H9 (cell line): ENCODE measurements at regions not wholly inside any gene's neighbourhood (a gene's known extent, or its start where the extent isn't known, plus 50 kb on each side); places are given as distances from the start of the nearest gene placed in this dataset.

ENCODE experiments used
- DNase-seq: peaks from one replicate; pipeline ENCODE4 v3.0.0-alpha.2; 2017
- H2AFZ ChIP-seq: one replicate; pipeline ENCODE4 v1.6.1; 2013; ENCODE audit warnings: mild to moderate bottlenecking, low read length, control low read depth, moderate library complexity
- H2AK5ac ChIP-seq: 2 replicates; pipeline ENCODE4 v1.6.1; 2013; ENCODE audit warnings: low read length, control low read depth, mixed read lengths; ENCODE audit not compliant: insufficient read length
- H2BK120ac ChIP-seq: one replicate; pipeline ENCODE4 v1.6.1; 2013; ENCODE audit warnings: low read depth, mild to moderate bottlenecking, low read length, control low read depth, inconsistent platforms; ENCODE audit not compliant: poor library complexity, severe bottlenecking
- H2BK12ac ChIP-seq: 2 replicates; pipeline ENCODE4 v1.6.1; 2013; ENCODE audit warnings: low read length, control low read depth, mixed read lengths, low read depth; ENCODE audit not compliant: insufficient read length
- H2BK15ac ChIP-seq: 2 replicates; pipeline ENCODE4 v1.6.1; 2013; ENCODE audit warnings: low read depth, low read length, control low read depth
- H2BK20ac ChIP-seq: one replicate; pipeline ENCODE4 v1.6.1; 2013; ENCODE audit warnings: low read depth, mild to moderate bottlenecking, low read length, control low read depth, inconsistent platforms; ENCODE audit not compliant: poor library complexity, severe bottlenecking
- H2BK5ac ChIP-seq: 2 replicates; pipeline ENCODE4 v1.6.1; 2013; ENCODE audit warnings: low read length, control low read depth, mixed read lengths; ENCODE audit not compliant: insufficient read length
- H3K14ac ChIP-seq: 2 replicates; pipeline ENCODE4 v1.6.1; 2013; ENCODE audit warnings: low read length, control low read depth; ENCODE audit not compliant: insufficient read depth
- H3K18ac ChIP-seq: 2 replicates; pipeline ENCODE4 v1.6.1; 2013; ENCODE audit warnings: low read depth, mild to moderate bottlenecking, mixed read lengths, low read length, control low read depth; ENCODE audit not compliant: insufficient read length
- H3K23ac ChIP-seq: 2 replicates; pipeline ENCODE4 v1.6.1; 2013; ENCODE audit warnings: low read length, control low read depth, mixed read lengths, low read depth; ENCODE audit not compliant: insufficient read length
- H3K23me2 ChIP-seq: 2 replicates; pipeline ENCODE4 v1.6.1; 2013; ENCODE audit warnings: low read depth, mild to moderate bottlenecking, mixed read lengths, low read length, control low read depth; ENCODE audit not compliant: insufficient read length, poor library complexity, severe bottlenecking
- H3K27ac ChIP-seq: 2 replicates; pipeline ENCODE4 v1.5.1; 2013; ENCODE audit warnings: low read length, control low read depth, mixed read lengths, low read depth; ENCODE audit not compliant: insufficient read length
- H3K27me3 ChIP-seq: 2 replicates; pipeline ENCODE4 v1.6.1; 2013; ENCODE audit warnings: low read length, control low read depth, inconsistent platforms; ENCODE audit not compliant: insufficient read depth
- H3K4ac ChIP-seq: 2 replicates; pipeline ENCODE4 v1.6.1; 2013; ENCODE audit warnings: low read depth, mild to moderate bottlenecking, control low read depth, inconsistent platforms, low read length, moderate library complexity
- H3K4me1 ChIP-seq: 2 replicates; pipeline ENCODE4 v1.6.1; 2013; ENCODE audit warnings: low read length, control low read depth, inconsistent platforms; ENCODE audit not compliant: insufficient read depth
- H3K4me2 ChIP-seq: 2 replicates; pipeline ENCODE4 v1.6.1; 2013; ENCODE audit warnings: low read length, control low read depth, mixed read lengths; ENCODE audit not compliant: insufficient read length, insufficient read depth
- H3K56ac ChIP-seq: 2 replicates; pipeline ENCODE4 v1.6.1; 2013; ENCODE audit warnings: low read depth, mild to moderate bottlenecking, mixed read lengths, low read length, control low read depth; ENCODE audit not compliant: insufficient read length
- H3K79me1 ChIP-seq: 2 replicates; pipeline ENCODE4 v1.6.1; 2013; ENCODE audit warnings: low read depth, mild to moderate bottlenecking, moderate library complexity, low read length, control low read depth, inconsistent platforms; ENCODE audit not compliant: insufficient read depth, poor library complexity, severe bottlenecking
- H3K79me2 ChIP-seq: 2 replicates; pipeline ENCODE4 v1.6.1; 2013; ENCODE audit warnings: low read length, control low read depth, inconsistent platforms; ENCODE audit not compliant: insufficient read depth
- H3K9ac ChIP-seq: 2 replicates; pipeline ENCODE4 v1.6.1; 2013; ENCODE audit warnings: low read length, control low read depth, mixed read lengths; ENCODE audit not compliant: insufficient read length; ENCODE audit errors: extremely low read depth
- H3K9me3 ChIP-seq: one replicate; pipeline ENCODE4 v1.6.1; 2013; ENCODE audit warnings: low read depth, low read length, inconsistent platforms; ENCODE audit not compliant: control insufficient read depth
- H3T11ph ChIP-seq: one replicate; pipeline ENCODE4 v1.6.1; 2013; ENCODE audit warnings: mild to moderate bottlenecking, low read length, control low read depth, inconsistent platforms
- H4K20me1 ChIP-seq: one replicate; pipeline ENCODE4 v1.6.1; 2013; ENCODE audit not compliant: control insufficient read depth, insufficient read length, insufficient read depth
- H4K5ac ChIP-seq: 2 replicates; pipeline ENCODE4 v1.6.1; 2013; ENCODE audit warnings: low read depth, mild to moderate bottlenecking, mixed read lengths, low read length, control low read depth; ENCODE audit not compliant: insufficient read length
- H4K8ac ChIP-seq: replicated peaks from 2 replicates; pipeline ENCODE4 v1.6.1; 2013; ENCODE audit warnings: low read length, control low read depth, mixed read lengths, low read depth; ENCODE audit not compliant: insufficient read length
- H4K91ac ChIP-seq: 2 replicates; pipeline ENCODE4 v1.6.1; 2013; ENCODE audit warnings: low read depth, mild to moderate bottlenecking, moderate library complexity, mixed read lengths, low read length, control low read depth; ENCODE audit not compliant: insufficient read length
- H3K27ac Mint-ChIP-seq, 3 experiments: 2 replicates in 2 of 3; 3 replicates in 1 of 3; pipeline ENCODE4 v1.8.0; 2020 to 2021; ENCODE audit warnings: mixed read lengths in 3 of 3, mild to moderate bottlenecking in 1 of 3, moderate library complexity in 1 of 3
- H3K27me3 Mint-ChIP-seq: 2 replicates; pipeline ENCODE4 v1.8.0; 2021; ENCODE audit warnings: low read depth, mild to moderate bottlenecking, moderate library complexity, mixed read lengths
- H3K36me3 Mint-ChIP-seq, 3 experiments: 2 replicates in 2 of 3; 3 replicates in 1 of 3; pipeline ENCODE4 v1.8.0; 2020 to 2021; ENCODE audit warnings: low read depth in 3 of 3, mixed read lengths in 3 of 3; ENCODE audit not compliant: insufficient read depth in 1 of 3
- H3K4me1 Mint-ChIP-seq, 2 experiments: 2 replicates each; pipeline ENCODE4 v1.8.0; 2020; ENCODE audit warnings: mixed read lengths in 2 of 2
- H3K4me3 Mint-ChIP-seq, 2 experiments: 2 replicates in 1 of 2; 3 replicates in 1 of 2; pipeline ENCODE4 v1.8.0; 2020 to 2021; ENCODE audit warnings: mild to moderate bottlenecking in 2 of 2, mixed read lengths in 2 of 2, moderate library complexity in 1 of 2
- H3K9me3 Mint-ChIP-seq, 2 experiments: 2 replicates in 1 of 2; 3 replicates in 1 of 2; pipeline ENCODE4 v1.8.0; 2020; ENCODE audit warnings: mild to moderate bottlenecking in 2 of 2, mixed read lengths in 2 of 2, moderate library complexity in 1 of 2
- WGBS: extraction: QIAGEN DNeasy Blood & Tissue Kit; methylation state at CpG from one replicate; pipeline ENCODE4 v1.1.7; 2013; ENCODE audit warnings: missing lambda C conversion rate, low lambda C conversion rate, mixed read lengths; ENCODE audit not compliant: insufficient read length; ENCODE audit errors: extremely low coverage; 5-methylcytosine and 5-hydroxymethylcytosine counted together
- TF ChIP-seq, protein P1 (sequence below): fragments of 200-600 bp; sonication (generic); conservative IDR thresholded peaks from 3 replicates; pipeline ENCODE4 v1.8.0; 2021; ENCODE audit warnings: antibody characterized with exemption, mild to moderate bottlenecking

DNA sequence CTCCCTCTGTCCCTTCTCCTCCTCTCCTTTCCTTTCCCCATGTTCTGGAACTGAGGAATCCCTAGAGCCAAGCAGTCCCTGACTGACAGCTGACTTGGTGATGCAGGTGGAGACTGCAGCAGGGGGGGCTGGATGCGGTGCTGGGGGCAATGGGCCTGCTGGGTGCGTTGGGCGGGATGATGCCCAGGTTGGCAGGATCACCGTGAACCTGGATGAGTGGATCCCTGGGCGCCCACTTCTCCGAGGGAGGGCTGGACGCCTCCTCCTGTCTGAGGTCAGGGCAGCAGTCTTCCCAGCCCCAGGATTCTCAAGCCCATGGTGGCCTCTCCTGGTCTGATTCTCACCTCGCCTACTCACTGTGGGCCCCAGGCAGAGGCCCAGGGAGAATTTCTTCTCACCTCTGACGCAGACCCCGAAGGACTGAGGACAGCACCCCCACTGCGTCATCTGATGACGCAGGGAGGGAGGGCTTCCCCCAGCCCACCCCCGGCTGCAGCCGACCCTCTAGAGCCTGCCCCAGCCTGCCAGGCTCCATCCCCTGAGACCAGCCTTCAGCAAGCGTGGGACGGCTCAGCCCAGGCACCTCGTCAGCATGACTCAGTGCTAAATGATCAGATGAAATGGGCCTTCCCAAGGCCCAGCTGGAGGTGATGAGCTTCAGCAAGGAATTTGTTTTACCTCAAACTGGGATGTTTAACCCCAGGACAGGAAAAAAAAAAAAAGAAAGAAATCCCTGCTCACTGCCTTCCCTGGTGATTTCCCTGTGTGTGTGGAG is 188.0 kb upstream of the TNRC6C start:
- Histone ChIP-seq H3K56ac (no peak overlapping the region), H2AK5ac (no peak overlapping the region), H3T11ph (no peak overlapping the region), H4K5ac (no peak overlapping the region), H3K4me1 (no peaks in the 10 kb centered on the region), H2BK5ac (no peak overlapping the region), H3K79me1 (no peaks in the 10 kb centered on the region), H3K23me2 (no peaks in the 10 kb centered on the region), H4K20me1 (peaks cover 3% of the 10 kb centered on the region), H3K79me2 (no peaks in the 10 kb centered on the region), H3K9me3 (no peaks in the 10 kb centered on the region), H3K9ac (no peak overlapping the region), H2BK120ac (no peak overlapping the region), H3K14ac (no peak overlapping the region), H4K91ac (no peak overlapping the region), H3K27me3 (no peaks in the 10 kb centered on the region; the same call in 1 of the 2 replicates), H2BK20ac (no peak overlapping the region), H3K4ac (no peak overlapping the region), H2BK15ac (no peak overlapping the region), H2AFZ (no peak overlapping the region), H2BK12ac (no peak overlapping the region), H3K4me2 (no peak overlapping the region), H4K8ac (no peak overlapping the region), H3K23ac (no peak overlapping the region), H3K27ac (no peak overlapping the region), H3K18ac (no peak overlapping the region)
- Mint-ChIP-seq H3K4me1 (peaks cover 26 to 29% of the 10 kb centered on the region in 2 experiments), H3K9me3 (peaks cover 3 to 6% of the 10 kb centered on the region in 2 experiments; a peak in 3 of 5 replicates), H3K4me3 (no peak overlapping the region), H3K27ac (peak overlapping the region in 1 of 3 experiments; percentile 78; a peak in 1 of 7 replicates), H3K36me3 (peaks cover 0 to 6% (median 2%) of the 10 kb centered on the region in 3 experiments; a peak in 2 of 7 replicates), H3K27me3 (peaks cover 45% of the 10 kb centered on the region)
- no CpG with 5 or more reads among the region's 17 CpGs for WGBS
- no peak for DNase-seq
- TF ChIP-seq, protein P1, sequence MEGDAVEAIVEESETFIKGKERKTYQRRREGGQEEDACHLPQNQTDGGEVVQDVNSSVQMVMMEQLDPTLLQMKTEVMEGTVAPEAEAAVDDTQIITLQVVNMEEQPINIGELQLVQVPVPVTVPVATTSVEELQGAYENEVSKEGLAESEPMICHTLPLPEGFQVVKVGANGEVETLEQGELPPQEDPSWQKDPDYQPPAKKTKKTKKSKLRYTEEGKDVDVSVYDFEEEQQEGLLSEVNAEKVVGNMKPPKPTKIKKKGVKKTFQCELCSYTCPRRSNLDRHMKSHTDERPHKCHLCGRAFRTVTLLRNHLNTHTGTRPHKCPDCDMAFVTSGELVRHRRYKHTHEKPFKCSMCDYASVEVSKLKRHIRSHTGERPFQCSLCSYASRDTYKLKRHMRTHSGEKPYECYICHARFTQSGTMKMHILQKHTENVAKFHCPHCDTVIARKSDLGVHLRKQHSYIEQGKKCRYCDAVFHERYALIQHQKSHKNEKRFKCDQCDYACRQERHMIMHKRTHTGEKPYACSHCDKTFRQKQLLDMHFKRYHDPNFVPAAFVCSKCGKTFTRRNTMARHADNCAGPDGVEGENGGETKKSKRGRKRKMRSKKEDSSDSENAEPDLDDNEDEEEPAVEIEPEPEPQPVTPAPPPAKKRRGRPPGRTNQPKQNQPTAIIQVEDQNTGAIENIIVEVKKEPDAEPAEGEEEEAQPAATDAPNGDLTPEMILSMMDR = no peak
